HepG2 (cell line): ENCODE measurements at regions not wholly inside any gene's neighbourhood (a gene's known extent, or its start where the extent isn't known, plus 50 kb on each side); places are given as distances from the start of the nearest gene placed in this dataset.

Experiments
- ATAC-seq: fragments of 200-7000 bp; cut with Tn5 transposase; 3 replicates; pipeline ENCODE4 v1.9.1; 2020; ENCODE audit warnings: mild to moderate bottlenecking, moderate library complexity
- BruUV-seq: library from RNA; stranded (reverse); fragments of 400-500 nt; replicated peaks from 2 replicates; lab custom pipeline; 2021; lab: Mats Ljungman, UMichigan
- CTCF ChIA-PET: fragments of 300-600 bp; formaldehyde crosslinking; extraction: SDS; loops from one replicate; lab custom pipeline; 2021; ENCODE audit warnings: low total read pairs, inconsistent platforms, low intra/inter-chr PET ratio; lab: Yijun Ruan, JAX
- POLR2A ChIA-PET: fragments of 350-600 bp; sonication (Branson Sonifier 250); formaldehyde crosslinking; loops from one replicate; lab custom pipeline; 2020; ENCODE audit warnings: antibody characterized with exemption, inconsistent platforms; lab: Yijun Ruan, JAX
- DNase-seq: peaks from one replicate; pipeline ENCODE4 v3.0.0-alpha.2; 2015; ENCODE audit warnings: low spot score
- FAIRE-seq: peaks from 3 replicates; lab custom pipeline; 2011; peaks lifted over from hg19 to GRCh38; lab: Jason Lieb, UNC
- H2AFZ ChIP-seq: one replicate; pipeline ENCODE4 v1.6.1; 2011; ENCODE audit warnings: low read length, inconsistent platforms
- H3K27ac ChIP-seq: fragments of 300-600 bp; 3 replicates; pipeline ENCODE4 v1.8.0; 2011; ENCODE audit warnings: mixed run types, mild to moderate bottlenecking, mixed read lengths, low read length, inconsistent platforms; ENCODE audit not compliant: insufficient read depth; ENCODE audit errors: extremely low read length
- H3K27me3 ChIP-seq, 2 experiments: fragments of 200-600 bp in 1 of 2; 2 replicates in 1 of 2; 3 replicates in 1 of 2; pipeline versions ENCODE4 v1.6.0 to v1.8.0; 2011; ENCODE audit warnings: low read length in 2 of 2, mild to moderate bottlenecking in 2 of 2, moderate library complexity in 2 of 2, inconsistent platforms in 1 of 2; ENCODE audit not compliant: insufficient read depth in 2 of 2, control insufficient read depth in 1 of 2
- H3K36me3 ChIP-seq, 2 experiments: fragments of 200-600 bp in 1 of 2; replicated peaks in 1 of 2; 2 replicates in 1 of 2; 3 replicates in 1 of 2; pipeline versions ENCODE4 v1.5.1 to v1.8.0; 2011; ENCODE audit warnings: low read length in 2 of 2, inconsistent platforms in 1 of 2; ENCODE audit not compliant: insufficient read depth in 2 of 2, control insufficient read depth in 1 of 2
- H3K4me1 ChIP-seq: 2 replicates; pipeline ENCODE4 v1.5.1; 2012; ENCODE audit warnings: low read length, inconsistent platforms; ENCODE audit not compliant: insufficient read depth
- H3K4me2 ChIP-seq: 2 replicates; pipeline ENCODE4 v1.6.0; 2011; ENCODE audit warnings: low read depth, low read length, inconsistent platforms
- H3K4me3 ChIP-seq, 3 experiments: fragments of 200-600 bp in 1 of 3; sonication (generic), shearing (Covaris generic) in 1 of 3; replicated peaks in 1 of 3; 2 replicates each; pipeline ENCODE4 v1.5.1; 2011 to 2016; ENCODE audit warnings: low read length in 3 of 3, inconsistent platforms in 2 of 3, low read depth in 2 of 3, mild to moderate bottlenecking in 2 of 3, control low read depth in 1 of 3, mixed read lengths in 1 of 3; ENCODE audit not compliant: insufficient read depth in 1 of 3
- H3K79me2 ChIP-seq: one replicate; pipeline ENCODE4 v1.6.1; 2011; ENCODE audit warnings: low read length, inconsistent platforms; ENCODE audit not compliant: insufficient read depth
- H3K9ac ChIP-seq: 2 replicates; pipeline ENCODE4 v1.6.0; 2011; ENCODE audit warnings: mild to moderate bottlenecking, low read depth, low read length, inconsistent platforms; ENCODE audit not compliant: insufficient read depth
- H3K9me3 ChIP-seq: 2 replicates; pipeline ENCODE4 v1.5.1; 2012; ENCODE audit warnings: mild to moderate bottlenecking, low read length
- H4K20me1 ChIP-seq: 2 replicates; pipeline ENCODE4 v1.6.0; 2011; ENCODE audit warnings: inconsistent platforms, mild to moderate bottlenecking, low read length, moderate library complexity; ENCODE audit not compliant: insufficient read depth
- CBX5 ChIP-seq: sonication (generic); formaldehyde crosslinking; IDR thresholded peaks from 2 replicates; pipeline ENCODE4 v1.4.0; 2020; ENCODE audit warnings: missing genetic modification reagents, borderline replicate concordance
- CENPX ChIP-seq: sonication (generic); formaldehyde crosslinking; IDR thresholded peaks from 2 replicates; pipeline ENCODE4 v1.9.0; 2021; ENCODE audit warnings: mild to moderate bottlenecking, missing genetic modification reagents, moderate library complexity
- WGBS: methylation state at CpG from one replicate; pipeline ENCODE4 v1.1.6; 2017; ENCODE audit warnings: low lambda C conversion rate; 5-methylcytosine and 5-hydroxymethylcytosine counted together
- in situ Hi-C: cut with HindIII; loops from 2 replicates; pipeline ENCODE4 v1.10.0; 2017; ENCODE audit warnings: low pct_unique_long_range_greater_than_20kb; ENCODE audit not compliant: extremely low pct_ligation_motif_present
- intact Hi-C: fragments of 100-400 bp; cut with micrococcal nuclease; formaldehyde crosslinking; loops from one replicate; pipeline ENCODE4 v1.10.0; 2022; ENCODE audit not compliant: unreplicated experiment
- TF ChIP-seq, protein P1 (sequence below): IDR thresholded peaks from 2 replicates; pipeline ENCODE4 v1.6.1; 2016; ENCODE audit warnings: missing compliant biosample characterization, missing genetic modification reagents, borderline replicate concordance
- TF ChIP-seq, protein P2 (sequence below): sonication (generic); formaldehyde crosslinking; IDR thresholded peaks from 2 replicates; pipeline ENCODE4 v1.4.0; 2020; ENCODE audit warnings: mild to moderate bottlenecking, missing genetic modification reagents, borderline replicate concordance

DNA sequence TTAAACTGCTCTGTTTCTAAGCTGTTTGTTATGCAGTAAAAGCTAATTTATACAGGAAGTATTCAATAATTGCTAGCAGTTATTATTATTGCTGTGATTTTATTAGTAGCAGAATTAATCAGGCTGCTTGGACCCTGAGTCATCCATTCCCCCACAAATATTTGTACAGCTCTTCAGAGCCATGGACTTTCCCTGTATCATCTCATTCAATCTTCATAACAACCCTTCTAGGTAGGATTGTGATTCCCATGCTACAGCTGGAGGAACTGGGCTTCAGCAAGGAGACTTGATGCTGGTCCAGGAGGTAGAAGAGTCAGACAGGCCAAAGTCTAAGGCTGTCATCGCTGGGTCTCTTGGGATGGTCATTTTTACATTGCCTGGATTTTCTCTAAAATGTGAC, 208.3 kb downstream of the C16orf95 start:
- in situ Hi-C loops (no loop called here), intact Hi-C loops (no loop called here)
- TF ChIP-seq CENPX (no peak), CBX5 (CRISPR knock-in tag) (no peak)
- TF ChIP-seq, protein P1, sequence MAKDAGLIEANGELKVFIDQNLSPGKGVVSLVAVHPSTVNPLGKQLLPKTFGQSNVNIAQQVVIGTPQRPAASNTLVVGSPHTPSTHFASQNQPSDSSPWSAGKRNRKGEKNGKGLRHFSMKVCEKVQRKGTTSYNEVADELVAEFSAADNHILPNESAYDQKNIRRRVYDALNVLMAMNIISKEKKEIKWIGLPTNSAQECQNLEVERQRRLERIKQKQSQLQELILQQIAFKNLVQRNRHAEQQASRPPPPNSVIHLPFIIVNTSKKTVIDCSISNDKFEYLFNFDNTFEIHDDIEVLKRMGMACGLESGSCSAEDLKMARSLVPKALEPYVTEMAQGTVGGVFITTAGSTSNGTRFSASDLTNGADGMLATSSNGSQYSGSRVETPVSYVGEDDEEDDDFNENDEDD (CRISPR knock-in tag), result no peak
- TF ChIP-seq, protein P2, sequence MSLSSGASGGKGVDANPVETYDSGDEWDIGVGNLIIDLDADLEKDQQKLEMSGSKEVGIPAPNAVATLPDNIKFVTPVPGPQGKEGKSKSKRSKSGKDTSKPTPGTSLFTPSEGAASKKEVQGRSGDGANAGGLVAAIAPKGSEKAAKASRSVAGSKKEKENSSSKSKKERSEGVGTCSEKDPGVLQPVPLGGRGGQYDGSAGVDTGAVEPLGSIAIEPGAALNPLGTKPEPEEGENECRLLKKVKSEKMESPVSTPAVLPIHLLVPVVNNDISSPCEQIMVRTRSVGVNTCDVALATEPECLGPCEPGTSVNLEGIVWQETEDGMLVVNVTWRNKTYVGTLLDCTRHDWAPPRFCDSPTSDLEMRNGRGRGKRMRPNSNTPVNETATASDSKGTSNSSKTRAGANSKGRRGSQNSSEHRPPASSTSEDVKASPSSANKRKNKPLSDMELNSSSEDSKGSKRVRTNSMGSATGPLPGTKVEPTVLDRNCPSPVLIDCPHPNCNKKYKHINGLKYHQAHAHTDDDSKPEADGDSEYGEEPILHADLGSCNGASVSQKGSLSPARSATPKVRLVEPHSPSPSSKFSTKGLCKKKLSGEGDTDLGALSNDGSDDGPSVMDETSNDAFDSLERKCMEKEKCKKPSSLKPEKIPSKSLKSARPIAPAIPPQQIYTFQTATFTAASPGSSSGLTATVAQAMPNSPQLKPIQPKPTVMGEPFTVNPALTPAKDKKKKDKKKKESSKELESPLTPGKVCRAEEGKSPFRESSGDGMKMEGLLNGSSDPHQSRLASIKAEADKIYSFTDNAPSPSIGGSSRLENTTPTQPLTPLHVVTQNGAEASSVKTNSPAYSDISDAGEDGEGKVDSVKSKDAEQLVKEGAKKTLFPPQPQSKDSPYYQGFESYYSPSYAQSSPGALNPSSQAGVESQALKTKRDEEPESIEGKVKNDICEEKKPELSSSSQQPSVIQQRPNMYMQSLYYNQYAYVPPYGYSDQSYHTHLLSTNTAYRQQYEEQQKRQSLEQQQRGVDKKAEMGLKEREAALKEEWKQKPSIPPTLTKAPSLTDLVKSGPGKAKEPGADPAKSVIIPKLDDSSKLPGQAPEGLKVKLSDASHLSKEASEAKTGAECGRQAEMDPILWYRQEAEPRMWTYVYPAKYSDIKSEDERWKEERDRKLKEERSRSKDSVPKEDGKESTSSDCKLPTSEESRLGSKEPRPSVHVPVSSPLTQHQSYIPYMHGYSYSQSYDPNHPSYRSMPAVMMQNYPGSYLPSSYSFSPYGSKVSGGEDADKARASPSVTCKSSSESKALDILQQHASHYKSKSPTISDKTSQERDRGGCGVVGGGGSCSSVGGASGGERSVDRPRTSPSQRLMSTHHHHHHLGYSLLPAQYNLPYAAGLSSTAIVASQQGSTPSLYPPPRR (CRISPR knock-in tag), result no peak
- Histone ChIP-seq H2AFZ (no peak overlapping the region), H3K27me3 (peaks cover 0 to 10% of the 10 kb centered on the region in 2 experiments; a peak in 1 of 5 replicates), H3K9me3 (no peaks in the 10 kb centered on the region), H4K20me1 (no peaks in the 10 kb centered on the region), H3K4me1 (no peaks in the 10 kb centered on the region), H3K9ac (no peak overlapping the region), H3K27ac (no peak overlapping the region), H3K4me2 (no peak overlapping the region), H3K36me3 (no peaks in the 10 kb centered on the region), H3K79me2 (no peaks in the 10 kb centered on the region), H3K4me3 (no peak overlapping the region)
- no peak for ATAC-seq
- ChIA-PET CTCF (no interaction called here), POLR2A (no interaction called here)
- no peak for DNase-seq
- no TSS peak for BruUV-seq
- no peak for FAIRE-seq
- WGBS, result 0% methylated on average over 1 of the region's 1 CpG
